PFSK-1 (cell line): ENCODE measurements at regions not wholly inside any gene's neighbourhood (a gene's known extent, or its start where the extent isn't known, plus 50 kb on each side); places are given as distances from the start of the nearest gene placed in this dataset.

Experiments used
- POLR2AphosphoS5 ChIP-seq: IDR thresholded peaks from 2 replicates; pipeline ENCODE4 v1.6.1; 2012; ENCODE audit warnings: low read depth, mild to moderate bottlenecking, control low read depth, low read length, moderate library complexity
- REST ChIP-seq, 2 experiments: IDR thresholded peaks; 2 replicates each; pipeline versions ENCODE4 v1.6.1 to v1.8.0; 2011 to 2012; ENCODE audit warnings: low read depth in 2 of 2, low read length in 2 of 2, control low read depth in 1 of 2, inconsistent platforms in 1 of 2, mild to moderate bottlenecking in 1 of 2, moderate library complexity in 1 of 2; ENCODE audit not compliant: insufficient read depth in 1 of 2
- SIN3A ChIP-seq: IDR thresholded peaks from 2 replicates; pipeline ENCODE4 v1.6.1; 2012; ENCODE audit warnings: mild to moderate bottlenecking, low read length, moderate library complexity, borderline replicate concordance; ENCODE audit not compliant: insufficient read depth
- TAF1 ChIP-seq: IDR thresholded peaks from 2 replicates; pipeline ENCODE4 v1.6.1; 2012; ENCODE audit warnings: low read length, control low read depth, borderline replicate concordance; ENCODE audit not compliant: insufficient read depth

DNA sequence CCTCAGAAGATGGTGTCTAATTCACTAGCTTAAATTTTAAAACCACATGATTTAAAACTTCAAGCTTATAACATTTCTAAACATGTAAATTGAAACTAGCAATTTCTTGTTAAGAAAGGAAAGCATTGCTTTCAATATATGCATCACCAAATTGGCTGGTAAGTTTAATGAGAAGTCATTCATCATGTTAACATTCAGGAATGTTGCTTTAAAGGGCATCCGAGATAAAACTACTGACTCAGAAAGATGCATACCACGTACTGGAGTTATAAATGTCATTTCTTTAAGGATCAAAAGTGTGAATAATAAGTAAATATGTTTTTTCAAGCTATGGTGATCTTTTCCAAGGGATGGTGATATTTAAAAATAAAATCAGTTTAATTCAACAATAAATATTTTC, 83.3 kb upstream of the VCX2 start:
- TF ChIP-seq POLR2AphosphoS5 (no peak), REST (IDR thresholded peaks at IDR 0.05; ENCODE audit: insufficient read depth in 1 of 2, low read depth in 2 of 2, low read length in 2 of 2) (no peak), SIN3A (no peak), TAF1 (no peak)
